SK-N-SH (cell line): ENCODE measurements at regions not wholly inside any gene's neighbourhood (a gene's known extent, or its start where the extent isn't known, plus 50 kb on each side); places are given as distances from the start of the nearest gene placed in this dataset.

ENCODE experiments used
- CTCF ChIP-seq: fragments of 200-600 bp; sonication (generic); IDR thresholded peaks from 2 replicates; pipeline ENCODE4 v1.6.1; 2017; ENCODE audit warnings: antibody characterized with exemption, mild to moderate bottlenecking, moderate library complexity
- EP300 ChIP-seq, 2 experiments: IDR thresholded peaks; 2 replicates each; pipeline versions ENCODE4 v1.4.0 to v1.6.1; 2012; ENCODE audit warnings: borderline replicate concordance in 1 of 2, low read depth in 1 of 2, low read length in 1 of 2
- EZH2phosphoT487 ChIP-seq: fragments of 200-600 bp; sonication (generic); IDR thresholded peaks from 2 replicates; pipeline ENCODE4 v1.6.1; 2017; ENCODE audit warnings: low read depth, mixed run types, mild to moderate bottlenecking, antibody characterized with exemption, moderate library complexity, borderline replicate concordance
- FOXM1 ChIP-seq: IDR thresholded peaks from 2 replicates; pipeline ENCODE4 v1.4.0; 2012; ENCODE audit warnings: low read depth, mild to moderate bottlenecking
- GATA2 ChIP-seq: sonication (generic); formaldehyde crosslinking; IDR thresholded peaks from 2 replicates; pipeline ENCODE4 v1.5.0; 2020; ENCODE audit warnings: mild to moderate bottlenecking, missing genetic modification reagents
- JUND ChIP-seq: IDR thresholded peaks from 2 replicates; pipeline ENCODE4 v1.4.0; 2012
- MAX ChIP-seq: IDR thresholded peaks from 2 replicates; pipeline ENCODE4 v1.4.0; 2012; ENCODE audit warnings: low read depth
- MXI1 ChIP-seq: IDR thresholded peaks from 2 replicates; pipeline ENCODE4 v1.6.1; 2012; ENCODE audit warnings: mild to moderate bottlenecking, low read depth, low read length, improper control_type of control experiment
- POLR2AphosphoS5 ChIP-seq: IDR thresholded peaks from 2 replicates; pipeline ENCODE4 v1.6.1; 2012; ENCODE audit warnings: low read depth, low read length
- REST ChIP-seq: IDR thresholded peaks from 2 replicates; pipeline ENCODE4 v1.6.1; 2012; ENCODE audit warnings: mild to moderate bottlenecking, low read depth, low read length, moderate library complexity
- SIN3A ChIP-seq: IDR thresholded peaks from 2 replicates; pipeline ENCODE4 v1.6.1; 2012; ENCODE audit warnings: low read depth, mild to moderate bottlenecking, low read length, moderate library complexity, borderline replicate concordance
- TAF1 ChIP-seq: IDR thresholded peaks from 2 replicates; pipeline ENCODE4 v1.6.1; 2012; ENCODE audit warnings: low read depth, mild to moderate bottlenecking, low read length, moderate library complexity, borderline replicate concordance
- USF1 ChIP-seq: IDR thresholded peaks from 2 replicates; pipeline ENCODE4 v1.4.0; 2012; ENCODE audit warnings: low read depth, borderline replicate concordance
- USF2 ChIP-seq: fragments of 150-350 bp; IDR thresholded peaks from 2 replicates; pipeline ENCODE4 v1.6.1; 2017; ENCODE audit warnings: antibody characterized with exemption, low read length, low read depth, borderline replicate concordance

- TF ChIP-seq CTCF (no peak), MXI1 (no peak), MAX (no peak), POLR2AphosphoS5 (no peak), EP300 (IDR thresholded peaks at IDR 0.05; ENCODE audit: borderline replicate concordance in 1 of 2, low read depth in 1 of 2, low read length in 1 of 2) (no peak), USF2 (no peak), USF1 (no peak), JUND (no peak), REST (no peak), TAF1 (no peak), GATA2 (CRISPR knock-in tag) (no peak), EZH2phosphoT487 (no peak), FOXM1 (no peak), SIN3A (no peak)
Observed at GRCh38 chr13:51007216-51007615, 97.6 kb downstream of the RNASEH2B start.
